ENCODE measurements at regions not wholly inside any gene's neighbourhood (a gene's known extent, or its start where the extent isn't known, plus 50 kb on each side); places are given as distances from the start of the nearest gene placed in this dataset.

GRCh38 chr11:113551645-113552044 is 76.4 kb upstream of the DRD2 start:
- TF ChIP-seq POLR2A (IDR thresholded peaks at IDR 0.05; ENCODE audit: low read depth, low read length) (no peak), FOS (IDR thresholded peaks at IDR 0.05; ENCODE audit: borderline replicate concordance, insufficient read depth, low read length) (no peak), POLR2AphosphoS5 (IDR thresholded peaks at IDR 0.05; ENCODE audit: insufficient read depth, low read depth, low read length) (no peak), CTCF (IDR thresholded peaks at IDR 0.05; ENCODE audit: extremely low read depth in 1 of 2, insufficient read depth in 1 of 2, low read depth in 1 of 2, low read length in 2 of 2) (no peak), EZH2 (IDR thresholded peaks at IDR 0.05; ENCODE audit: borderline replicate concordance, low read depth, low read length, severe bottlenecking) (no peak), MYC (IDR thresholded peaks at IDR 0.05; ENCODE audit: low read depth, low read length) (no peak)

Data from endothelial cell of umbilical vein (primary cell).